SK-N-MC (cell line): ENCODE measurements at regions not wholly inside any gene's neighbourhood (a gene's known extent, or its start where the extent isn't known, plus 50 kb on each side); places are given as distances from the start of the nearest gene placed in this dataset.

Experiments
- DNase-seq: peaks from one replicate; pipeline ENCODE4 v3.0.0-alpha.2; 2011; ENCODE audit warnings: low read depth, low spot score
- H3K27ac ChIP-seq: fragments of 200-600 bp; sonication (generic); 2 replicates; pipeline ENCODE4 v1.5.1; 2016; ENCODE audit warnings: mixed run types
- H3K36me3 ChIP-seq: fragments of 200-600 bp; sonication (generic); 2 replicates; pipeline ENCODE4 v1.6.1; 2017; ENCODE audit warnings: antibody characterized with exemption, low read length, mixed read lengths; ENCODE audit not compliant: insufficient read depth
- H3K4me3 ChIP-seq: fragments of 200-600 bp; sonication (generic); 2 replicates; pipeline ENCODE4 v1.5.1; 2016
- H3K9ac ChIP-seq: fragments of 200-600 bp; sonication (generic); 2 replicates; pipeline ENCODE4 v1.8.0; 2017; ENCODE audit warnings: mixed run types, mixed read lengths; ENCODE audit not compliant: insufficient read length
- H3K9me3 ChIP-seq: fragments of 200-600 bp; sonication (generic); 2 replicates; pipeline ENCODE4 v1.6.1; 2017; ENCODE audit warnings: low read depth, mild to moderate bottlenecking, antibody characterized with exemption, low read length, moderate library complexity, mixed read lengths
- EZH2 ChIP-seq: fragments of 200-600 bp; sonication (generic); IDR thresholded peaks from one replicate; pipeline ENCODE4 v1.6.1; 2017; ENCODE audit warnings: antibody characterized with exemption
- FOXP2 ChIP-seq: optimal IDR thresholded peaks from 2 replicates; pipeline ENCODE3; 2011; ENCODE audit warnings: mild to moderate bottlenecking, moderate library complexity; ENCODE audit not compliant: insufficient read depth; ENCODE audit errors: extremely low read length, control extremely low read depth
- POLR2AphosphoS5 ChIP-seq: IDR thresholded peaks from 2 replicates; pipeline ENCODE4 v1.6.1; 2012; ENCODE audit warnings: mild to moderate bottlenecking, low read depth, low read length, borderline replicate concordance

- no peak overlapping the region for H3K27ac ChIP-seq
- no peak overlapping the region for H3K9ac ChIP-seq
- TF ChIP-seq FOXP2, result no peak
- TF ChIP-seq POLR2AphosphoS5, result no peak
- H3K9me3 ChIP-seq, result no peaks in the 10 kb centered on the region
- no peaks in the 10 kb centered on the region for H3K36me3 ChIP-seq
- H3K4me3 ChIP-seq, result no peak overlapping the region
- no peak for DNase-seq
These were observed 765.3 kb downstream of the MED13L start for GRCh38 chr12:115511986-115512711.

DNA sequence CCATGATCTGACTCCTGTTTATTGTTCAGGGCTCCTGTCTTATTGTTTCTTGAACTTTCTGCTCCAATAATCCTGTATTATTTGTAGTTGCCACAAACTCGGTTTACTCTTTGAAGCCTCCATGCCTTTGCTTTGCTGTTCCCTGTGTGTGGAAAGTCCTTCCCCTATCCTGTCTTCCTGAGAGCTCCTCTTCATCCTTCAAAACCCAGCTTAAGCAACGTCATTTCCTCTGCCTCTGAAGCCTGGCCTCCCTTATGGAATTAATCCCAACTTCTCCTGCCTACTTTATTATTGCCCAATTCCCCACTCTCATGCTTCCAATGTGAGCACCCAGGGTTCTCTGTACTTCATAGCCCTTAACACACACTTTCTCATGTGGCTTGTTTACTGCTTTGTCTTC, 766.2 kb downstream of the MED13L start:
- H3K9me3 ChIP-seq, result no peaks in the 10 kb centered on the region
- H3K4me3 ChIP-seq, result no peak overlapping the region
- DNase-seq, result no peak
- no peaks in the 10 kb centered on the region for H3K36me3 ChIP-seq
- H3K27ac ChIP-seq, result no peak overlapping the region
- no peak overlapping the region for H3K9ac ChIP-seq
- no peak for TF ChIP-seq FOXP2
- no peak for TF ChIP-seq POLR2AphosphoS5
- no peak for TF ChIP-seq EZH2

DNA sequence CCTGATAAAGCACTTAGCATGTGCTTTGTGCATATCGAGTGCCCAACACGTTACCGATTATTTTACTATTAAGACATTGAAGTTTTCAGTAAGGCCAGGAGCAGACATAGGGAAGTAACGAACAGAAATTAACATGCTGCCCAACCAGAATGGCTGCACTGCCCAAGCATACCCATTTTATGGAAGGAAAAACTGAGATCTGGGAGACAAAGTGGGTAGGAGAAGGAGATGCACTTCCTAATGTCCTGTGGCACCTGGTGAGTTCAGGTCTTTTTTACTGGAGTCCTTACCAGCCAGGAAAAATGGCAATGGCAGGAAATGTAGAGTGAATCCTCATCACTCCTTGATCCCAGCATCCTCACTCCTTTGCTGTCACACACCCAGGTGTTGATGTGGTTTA, 768.5 kb downstream of the MED13L start:
- Histone ChIP-seq H3K36me3 (no peaks in the 10 kb centered on the region), H3K9ac (no peak overlapping the region), H3K27ac (no peak overlapping the region), H3K4me3 (no peak overlapping the region), H3K9me3 (no peaks in the 10 kb centered on the region)
- DNase-seq, result no peak
- TF ChIP-seq FOXP2 (no peak), EZH2 (no peak), POLR2AphosphoS5 (no peak)

GRCh38 chr12:115507951-115508722, 769.4 kb downstream of the MED13L start:
- no peaks in the 10 kb centered on the region for H3K9me3 ChIP-seq
- TF ChIP-seq FOXP2 (no peak), POLR2AphosphoS5 (no peak)
- no peak overlapping the region for H3K4me3 ChIP-seq
- H3K36me3 ChIP-seq, result no peaks in the 10 kb centered on the region
- no peak overlapping the region for H3K9ac ChIP-seq
- H3K27ac ChIP-seq, result no peak overlapping the region
- DNase-seq, result no peak

DNA sequence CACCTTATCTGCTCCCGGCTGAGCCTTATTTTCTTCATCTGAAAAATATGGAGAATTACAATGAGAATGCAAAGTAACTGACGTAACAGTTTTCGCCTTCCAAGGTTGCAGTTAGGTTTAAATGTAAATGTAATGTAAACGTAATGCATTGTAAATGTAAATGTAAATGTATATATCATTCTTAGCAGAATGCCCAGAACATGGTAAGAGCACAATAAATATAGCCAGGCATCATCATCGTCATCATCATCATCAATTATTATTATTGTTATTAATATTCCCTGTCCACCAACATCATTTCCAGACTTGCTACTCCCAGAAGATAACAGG, 770.0 kb downstream of the MED13L start:
- Histone ChIP-seq H3K4me3 (no peak overlapping the region), H3K9me3 (no peaks in the 10 kb centered on the region)

GRCh38 chr12:115506822-115507559, 770.5 kb downstream of the MED13L start:
- no peaks in the 10 kb centered on the region for H3K36me3 ChIP-seq
- no peak for TF ChIP-seq FOXP2
- TF ChIP-seq EZH2, result no peak
- TF ChIP-seq POLR2AphosphoS5, result no peak
- no peak for DNase-seq
- H3K27ac ChIP-seq, result no peak overlapping the region
- no peak overlapping the region for H3K9ac ChIP-seq
- H3K9me3 ChIP-seq, result no peaks in the 10 kb centered on the region
- no peak overlapping the region for H3K4me3 ChIP-seq

More for the DNA sequence above, 770.0 kb downstream of the MED13L start:
- no peak overlapping the region for H3K27ac ChIP-seq
- H3K36me3 ChIP-seq, result no peaks in the 10 kb centered on the region
- TF ChIP-seq POLR2AphosphoS5, result no peak
- TF ChIP-seq FOXP2, result no peak
- TF ChIP-seq EZH2, result no peak
- DNase-seq, result no peak
- H3K9ac ChIP-seq, result no peak overlapping the region

- no peaks in the 10 kb centered on the region for H3K36me3 ChIP-seq
- no peak for DNase-seq
- TF ChIP-seq FOXP2, result no peak
- TF ChIP-seq EZH2, result no peak
- no peak for TF ChIP-seq POLR2AphosphoS5
- H3K4me3 ChIP-seq, result no peak overlapping the region
- no peaks in the 10 kb centered on the region for H3K9me3 ChIP-seq
- H3K9ac ChIP-seq, result no peak overlapping the region
- no peak overlapping the region for H3K27ac ChIP-seq
These were observed 772.9 kb downstream of the MED13L start for GRCh38 chr12:115504306-115505290.
